ENCODE measurements at regions not wholly inside any gene's neighbourhood (a gene's known extent, or its start where the extent isn't known, plus 50 kb on each side); places are given as distances from the start of the nearest gene placed in this dataset.

- WGBS, 2 donors = 81 to 83% methylated on average over 3 of the region's 3 CpGs
- Histone ChIP-seq H3K27me3 (ENCODE audit: control insufficient read depth in 3 of 3, insufficient read depth in 3 of 3, low read length in 2 of 3) (no peaks in the 10 kb centered on the region), H3K9ac (ENCODE audit: insufficient read depth in 1 of 2, low read length in 2 of 2) (peak overlapping the region in 1 of 2 donors; percentile 10), H3K27ac (ENCODE audit: low read depth in 1 of 2, low read length in 1 of 2) (no peak overlapping the region), H3K9me3 (ENCODE audit: control insufficient read depth in 4 of 4, insufficient read depth in 3 of 4, low read length in 3 of 4) (no peaks in the 10 kb centered on the region), H3K4me1 (ENCODE audit: control insufficient read depth in 5 of 5, insufficient read depth in 5 of 5, low read length in 5 of 5) (peaks cover 7 to 60% (median 33%) of the 10 kb centered on the region in 5 donors), H3K4me3 (no peak overlapping the region), H3K36me3 (ENCODE audit: control insufficient read depth in 4 of 4, insufficient read depth in 4 of 4, low read length in 4 of 4) (no peaks in the 10 kb centered on the region)
- DNase-seq = peak in 1 of 3 donors; percentile 22
- TF ChIP-seq CTCF (IDR thresholded peaks at IDR 0.05; ENCODE audit: control extremely low read depth, extremely low read depth) = no peak
- no peak for ATAC-seq (ENCODE audit: insufficient read depth, low FRiP score)
These were observed 114.8 kb upstream of the LIMCH1 start for GRCh38 chr4:41423117-41423516.

- Histone ChIP-seq H3K9me3 (ENCODE audit: control insufficient read depth in 4 of 4, insufficient read depth in 3 of 4, low read length in 3 of 4) (no peaks in the 10 kb centered on the region), H3K27me3 (ENCODE audit: control insufficient read depth in 3 of 3, insufficient read depth in 3 of 3, low read length in 2 of 3) (no peaks in the 10 kb centered on the region), H3K36me3 (ENCODE audit: control insufficient read depth in 4 of 4, insufficient read depth in 4 of 4, low read length in 4 of 4) (no peaks in the 10 kb centered on the region), H3K9ac (ENCODE audit: insufficient read depth in 1 of 2, low read length in 2 of 2) (no peak overlapping the region), H3K4me1 (ENCODE audit: control insufficient read depth in 5 of 5, insufficient read depth in 5 of 5, low read length in 5 of 5) (peaks cover 7 to 67% (median 34%) of the 10 kb centered on the region in 5 donors), H3K4me3 (no peak overlapping the region), H3K27ac (ENCODE audit: low read depth in 1 of 2, low read length in 1 of 2) (peak overlapping the region in 1 of 2 donors; percentile 18)
- no peak for TF ChIP-seq CTCF (IDR thresholded peaks at IDR 0.05; ENCODE audit: control extremely low read depth, extremely low read depth)
- no peak for ATAC-seq (ENCODE audit: insufficient read depth, low FRiP score)
- DNase-seq = peak in 1 of 3 donors; percentile 34
These were observed 113.4 kb upstream of the LIMCH1 start for GRCh38 chr4:41424522-41424921.

GRCh38 chr4:41425650-41426049 lies 112.3 kb upstream of the LIMCH1 start:
- TF ChIP-seq CTCF (IDR thresholded peaks at IDR 0.05; ENCODE audit: control extremely low read depth, extremely low read depth) = no peak
- Histone ChIP-seq H3K4me1 (ENCODE audit: control insufficient read depth in 5 of 5, insufficient read depth in 5 of 5, low read length in 5 of 5) (peaks cover 6 to 72% (median 34%) of the 10 kb centered on the region in 5 donors), H3K36me3 (ENCODE audit: control insufficient read depth in 4 of 4, insufficient read depth in 4 of 4, low read length in 4 of 4) (no peaks in the 10 kb centered on the region), H3K9me3 (ENCODE audit: control insufficient read depth in 4 of 4, insufficient read depth in 3 of 4, low read length in 3 of 4) (no peaks in the 10 kb centered on the region), H3K27ac (ENCODE audit: low read depth in 1 of 2, low read length in 1 of 2) (peak overlapping the region in 1 of 2 donors; percentile 15), H3K27me3 (ENCODE audit: control insufficient read depth in 3 of 3, insufficient read depth in 3 of 3, low read length in 2 of 3) (no peaks in the 10 kb centered on the region), H3K4me3 (no peak overlapping the region), H3K9ac (ENCODE audit: insufficient read depth in 1 of 2, low read length in 2 of 2) (no peak overlapping the region)
- no peak for ATAC-seq (ENCODE audit: insufficient read depth, low FRiP score)
- peak in 1 of 3 donors; percentile 56 for DNase-seq
- WGBS, 2 donors = no CpG with 5 or more reads among the region's 1 CpG

GRCh38 chr4:41426539-41426938 lies 111.4 kb upstream of the LIMCH1 start:
- Histone ChIP-seq H3K4me3 (no peak overlapping the region), H3K27me3 (ENCODE audit: control insufficient read depth in 3 of 3, insufficient read depth in 3 of 3, low read length in 2 of 3) (no peaks in the 10 kb centered on the region), H3K9me3 (ENCODE audit: control insufficient read depth in 4 of 4, insufficient read depth in 3 of 4, low read length in 3 of 4) (no peaks in the 10 kb centered on the region), H3K9ac (ENCODE audit: insufficient read depth in 1 of 2, low read length in 2 of 2) (peak overlapping the region in 1 of 2 donors; percentile 29), H3K27ac (ENCODE audit: low read depth in 1 of 2, low read length in 1 of 2) (peak overlapping the region in 1 of 2 donors; percentile 14), H3K4me1 (ENCODE audit: control insufficient read depth in 5 of 5, insufficient read depth in 5 of 5, low read length in 5 of 5) (peaks cover 6 to 81% (median 40%) of the 10 kb centered on the region in 5 donors), H3K36me3 (ENCODE audit: control insufficient read depth in 4 of 4, insufficient read depth in 4 of 4, low read length in 4 of 4) (no peaks in the 10 kb centered on the region)
- DNase-seq = peak in 2 of 3 donors; percentile 73 to 78
- WGBS, 2 donors = 20 to 40% methylated on average over 3 of the region's 3 CpGs
- TF ChIP-seq CTCF (IDR thresholded peaks at IDR 0.05; ENCODE audit: control extremely low read depth, extremely low read depth) = no peak
- ATAC-seq (ENCODE audit: insufficient read depth, low FRiP score) = peak; percentile 19
